Gastroesophageal sphincter (tissue), 3 donors: ENCODE measurements at regions not wholly inside any gene's neighbourhood (a gene's known extent, or its start where the extent isn't known, plus 50 kb on each side); places are given as distances from the start of the nearest gene placed in this dataset.

ENCODE experiments used
- CTCF ChIP-seq, 4 experiments: fragments of 200-600 bp in 2 of 4; fragments of 450-650 bp in 2 of 4; sonication (generic) in 1 of 4; IDR thresholded peaks; one replicate each; pipeline ENCODE4 v1.5.1; 2017 to 2019; ENCODE audit warnings: antibody characterized with exemption in 4 of 4, mild to moderate bottlenecking in 2 of 4, moderate library complexity in 2 of 4
- EP300 ChIP-seq: sonication (generic); formaldehyde crosslinking; IDR thresholded peaks from one replicate; pipeline ENCODE4 v1.6.1; 2017; ENCODE audit warnings: antibody characterized with exemption, mild to moderate bottlenecking
- POLR2A ChIP-seq, 2 donors: fragments of 450-650 bp; IDR thresholded peaks; one replicate each; pipeline ENCODE4 v1.6.1; 2017; ENCODE audit warnings: antibody characterized with exemption in 2 of 2, mild to moderate bottlenecking in 2 of 2, moderate library complexity in 1 of 2
- POLR2AphosphoS5 ChIP-seq: sonication (generic); formaldehyde crosslinking; IDR thresholded peaks from one replicate; pipeline ENCODE4 v1.6.1; 2017; ENCODE audit warnings: antibody characterized with exemption

GRCh38 chr1:194167956-194168640 is 981.7 kb upstream of the B3GALT2 start:
- no peak for TF ChIP-seq CTCF (IDR thresholded peaks at IDR 0.05)
- TF ChIP-seq POLR2A (IDR thresholded peaks at IDR 0.05) = no peak
- no peak for TF ChIP-seq POLR2AphosphoS5
- TF ChIP-seq EP300 = no peak
